Tongue (tissue), 1 donor: ENCODE measurements at regions not wholly inside any gene's neighbourhood (a gene's known extent, or its start where the extent isn't known, plus 50 kb on each side); places are given as distances from the start of the nearest gene placed in this dataset.
"Not testable (repeated sequence)": the region's sequence is repeated elsewhere in the genome, so short reads cannot be mapped to it uniquely, and the experiment has no call there.

Experiments used
- DNase-seq: peaks from one replicate; pipeline ENCODE4 v3.0.0-alpha.2; 2015

GRCh38 chr6:135555550-135555949 lies 58.0 kb upstream of the AHI1 start:
- no peak for DNase-seq

DNA sequence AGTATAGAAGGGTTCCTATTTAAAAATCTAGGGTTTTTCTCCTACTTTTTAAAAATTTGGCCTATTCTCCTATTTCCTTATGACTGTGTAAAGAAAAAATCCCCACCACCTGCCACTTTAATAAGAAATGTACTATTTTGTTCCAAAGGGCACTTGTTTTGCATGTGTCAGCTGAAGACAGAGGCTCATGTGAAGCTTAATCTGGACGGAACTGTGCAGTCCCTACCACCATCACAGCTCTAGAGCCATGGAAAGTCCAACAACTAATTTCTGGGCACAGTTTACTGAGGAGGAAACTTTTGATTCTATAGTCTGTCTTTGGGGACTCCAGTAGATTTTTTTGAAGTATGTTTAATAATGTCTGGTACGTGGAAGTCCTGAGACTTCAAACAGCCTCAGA lies 60.0 kb upstream of the AHI1 start:
- no peak for DNase-seq

DNA sequence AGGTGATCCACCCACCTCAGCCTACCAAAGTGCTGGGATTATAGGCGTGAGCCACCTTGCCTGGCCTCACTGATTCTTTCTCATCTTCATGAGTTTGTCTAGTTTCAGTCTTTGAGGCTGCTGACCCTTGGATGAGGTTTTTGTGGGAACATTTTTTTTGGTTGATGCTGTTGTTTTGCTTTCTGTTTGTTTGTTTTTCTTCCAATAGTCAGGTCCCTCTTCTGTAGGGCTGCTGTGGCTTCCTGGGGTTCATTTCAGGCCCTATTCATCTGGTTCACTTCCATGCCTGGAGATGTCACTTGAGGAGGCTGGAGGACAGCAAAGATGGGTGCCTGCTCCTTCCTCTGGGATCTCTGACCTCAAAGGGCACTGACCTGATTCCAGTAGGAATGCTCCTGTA lies 68.1 kb upstream of the AHI1 start:
- DNase-seq = not testable (repeated sequence)

- DNase-seq = peak; percentile 6
Measured at GRCh38 chr6:135566311-135567068, 69.0 kb upstream of the AHI1 start.

- DNase-seq = no peak
Measured at GRCh38 chr6:135567375-135568083, 70.0 kb upstream of the AHI1 start.

GRCh38 chr6:135568379-135568778 lies 70.8 kb upstream of the AHI1 start:
- DNase-seq = peak; percentile 65

- no peak for DNase-seq
Measured at GRCh38 chr6:135572051-135572450, 74.5 kb upstream of the AHI1 start.

- no peak for DNase-seq
Measured at GRCh38 chr6:135575629-135576028, 78.1 kb upstream of the AHI1 start.

- DNase-seq = no peak
Measured at GRCh38 chr6:135576055-135576454, 78.5 kb upstream of the AHI1 start.

DNA sequence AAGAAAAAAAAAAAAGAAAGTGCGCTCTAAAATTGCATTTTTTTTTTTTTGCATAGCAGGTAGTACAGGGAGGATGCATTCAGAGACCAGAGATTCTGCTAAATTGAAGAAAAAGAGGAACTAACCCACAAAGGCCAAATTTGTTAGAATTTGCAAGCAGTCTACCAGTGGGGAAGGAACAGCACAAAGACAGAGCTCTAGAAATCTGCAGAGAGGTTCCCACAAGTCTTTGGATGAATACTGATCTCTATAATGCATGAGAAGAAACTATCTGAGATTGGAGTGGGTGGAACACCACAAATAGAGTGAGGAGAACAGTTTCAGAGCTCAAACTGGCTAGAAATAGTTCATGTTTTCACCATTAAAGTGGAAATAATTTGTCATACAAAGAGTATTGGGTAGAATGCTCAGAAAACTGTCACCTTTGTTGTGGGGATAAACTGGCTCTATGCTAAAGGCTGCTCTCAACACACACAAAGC lies 79.6 kb upstream of the AHI1 start:
- DNase-seq = no peak

DNA sequence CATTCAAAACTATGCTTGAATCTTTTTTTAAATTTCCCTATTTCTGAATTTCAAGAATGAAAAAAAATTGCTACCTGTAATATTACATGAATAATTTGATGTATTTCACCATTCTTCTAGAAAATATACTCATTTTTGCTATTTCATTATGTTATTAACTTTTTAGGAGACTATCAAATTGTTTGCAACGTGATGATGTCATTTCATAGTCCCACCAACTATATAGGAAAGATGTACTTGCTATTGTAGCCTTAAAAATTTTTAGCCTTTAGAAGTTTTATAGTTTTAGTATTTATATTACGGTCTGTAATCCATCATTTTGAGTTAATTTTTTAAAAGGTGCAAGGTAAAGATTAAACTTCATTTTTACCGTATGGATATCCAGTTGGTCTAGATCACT lies 81.4 kb upstream of the AHI1 start:
- no peak for DNase-seq

GRCh38 chr6:135581211-135581610 lies 83.7 kb upstream of the AHI1 start:
- no peak for DNase-seq

DNA sequence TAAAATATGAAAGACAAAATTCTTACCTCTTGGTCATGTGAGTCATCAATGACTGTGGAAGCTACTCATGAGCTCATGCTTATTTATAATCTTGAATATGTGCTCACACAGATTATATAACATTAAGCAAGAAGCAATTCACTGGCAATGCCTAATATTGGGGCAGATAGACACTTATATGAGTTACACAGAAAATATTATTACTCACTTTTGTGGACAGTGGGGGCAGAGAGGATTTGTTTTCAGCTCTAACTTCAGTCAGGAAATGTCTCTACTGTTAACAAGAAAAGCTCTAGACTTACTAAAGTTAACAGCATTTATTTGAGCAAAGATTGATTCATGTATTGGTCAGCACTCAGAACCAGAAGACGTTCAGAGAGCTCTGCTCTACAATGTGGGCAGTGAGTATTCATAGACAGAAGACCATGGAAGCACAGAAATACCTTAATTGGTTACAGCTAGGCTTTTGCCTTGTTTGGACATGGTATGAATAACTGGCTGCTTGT lies 85.8 kb upstream of the AHI1 start:
- no peak for DNase-seq

- no peak for DNase-seq
Measured at GRCh38 chr6:135586388-135586787, 88.8 kb upstream of the AHI1 start.

DNA sequence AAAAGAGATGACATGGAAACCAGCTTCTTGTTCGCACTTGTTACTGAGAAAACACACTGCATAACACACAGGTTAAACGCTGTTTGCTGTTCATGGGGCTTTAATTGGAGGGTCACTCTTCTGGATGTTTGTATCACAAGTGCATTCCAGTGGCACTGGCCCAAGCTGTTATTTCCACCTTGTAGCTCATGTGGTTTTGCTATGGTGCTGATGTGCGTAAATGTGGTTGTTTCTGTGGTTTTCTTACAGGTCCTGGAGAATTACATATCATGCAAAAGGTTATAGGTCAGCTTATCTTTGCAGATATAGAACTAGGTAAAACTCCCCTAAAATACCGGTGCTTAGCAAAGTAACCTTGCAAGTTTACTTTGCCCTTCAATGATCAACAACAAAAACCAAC lies 89.3 kb upstream of the AHI1 start:
- DNase-seq = no peak

GRCh38 chr6:135592276-135592675 lies 94.7 kb upstream of the AHI1 start:
- no peak for DNase-seq

DNA sequence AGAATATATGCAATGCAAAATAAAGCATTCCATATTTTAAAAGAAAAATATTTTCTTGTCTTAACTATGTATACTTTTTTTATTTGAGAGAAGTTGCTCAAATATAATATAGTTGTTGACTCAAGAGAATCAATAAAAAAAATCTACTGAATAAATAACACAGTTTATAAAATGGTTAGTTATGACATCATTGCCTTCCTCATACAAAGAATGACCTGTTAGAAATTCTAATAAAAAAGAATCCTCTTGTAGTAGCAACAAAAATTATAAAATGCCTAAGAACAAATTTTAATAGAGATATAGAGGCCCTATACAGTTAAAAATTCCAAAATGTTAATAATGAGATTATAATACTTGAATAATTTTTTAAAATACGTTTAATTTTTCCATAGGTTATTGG lies 96.5 kb upstream of the AHI1 start:
- DNase-seq = no peak

GRCh38 chr6:135600086-135600702 lies 102.7 kb upstream of the AHI1 start:
- peak; percentile 12 for DNase-seq

GRCh38 chr6:135600931-135601330 lies 103.4 kb upstream of the AHI1 start:
- no peak for DNase-seq

DNA sequence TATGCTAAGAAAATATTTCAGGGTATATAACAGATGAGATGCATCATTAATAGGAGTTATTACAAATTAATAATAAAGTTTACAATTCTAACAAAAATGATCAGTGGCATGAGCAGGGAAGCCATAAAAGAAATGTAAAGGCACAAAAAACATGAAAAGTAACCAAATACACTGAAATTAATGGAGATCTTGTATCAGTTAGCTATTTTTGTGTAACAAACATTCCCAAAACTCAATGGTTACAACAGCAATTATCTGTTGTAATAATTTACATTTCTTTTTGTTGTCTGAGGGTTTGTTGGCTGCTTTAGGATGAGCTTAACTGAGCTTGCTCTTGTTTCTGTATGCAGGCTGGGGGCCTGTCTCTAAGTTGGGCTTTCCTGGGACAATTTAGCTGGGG lies 104.3 kb upstream of the AHI1 start:
- DNase-seq = no peak

DNA sequence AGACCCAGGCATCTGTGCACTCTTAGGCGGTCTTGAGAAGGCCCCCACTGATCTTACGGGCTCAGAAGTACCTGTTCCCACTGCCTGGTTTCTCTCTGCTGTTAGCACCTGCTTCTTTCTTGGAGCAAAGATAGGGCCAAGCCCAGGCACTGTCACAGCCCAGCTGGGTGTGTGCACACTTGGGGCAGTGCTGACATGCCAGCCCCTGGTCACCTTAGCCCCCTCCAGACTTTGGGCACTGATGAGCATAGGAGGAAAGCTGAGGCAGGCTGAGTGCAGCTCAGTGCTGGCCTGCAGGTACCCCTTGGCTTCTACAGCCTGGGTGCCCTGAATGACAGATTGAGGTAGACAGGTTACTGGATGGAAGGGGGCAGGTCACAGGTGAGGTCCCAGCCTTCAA lies 105.7 kb upstream of the AHI1 start:
- DNase-seq = no peak

DNA sequence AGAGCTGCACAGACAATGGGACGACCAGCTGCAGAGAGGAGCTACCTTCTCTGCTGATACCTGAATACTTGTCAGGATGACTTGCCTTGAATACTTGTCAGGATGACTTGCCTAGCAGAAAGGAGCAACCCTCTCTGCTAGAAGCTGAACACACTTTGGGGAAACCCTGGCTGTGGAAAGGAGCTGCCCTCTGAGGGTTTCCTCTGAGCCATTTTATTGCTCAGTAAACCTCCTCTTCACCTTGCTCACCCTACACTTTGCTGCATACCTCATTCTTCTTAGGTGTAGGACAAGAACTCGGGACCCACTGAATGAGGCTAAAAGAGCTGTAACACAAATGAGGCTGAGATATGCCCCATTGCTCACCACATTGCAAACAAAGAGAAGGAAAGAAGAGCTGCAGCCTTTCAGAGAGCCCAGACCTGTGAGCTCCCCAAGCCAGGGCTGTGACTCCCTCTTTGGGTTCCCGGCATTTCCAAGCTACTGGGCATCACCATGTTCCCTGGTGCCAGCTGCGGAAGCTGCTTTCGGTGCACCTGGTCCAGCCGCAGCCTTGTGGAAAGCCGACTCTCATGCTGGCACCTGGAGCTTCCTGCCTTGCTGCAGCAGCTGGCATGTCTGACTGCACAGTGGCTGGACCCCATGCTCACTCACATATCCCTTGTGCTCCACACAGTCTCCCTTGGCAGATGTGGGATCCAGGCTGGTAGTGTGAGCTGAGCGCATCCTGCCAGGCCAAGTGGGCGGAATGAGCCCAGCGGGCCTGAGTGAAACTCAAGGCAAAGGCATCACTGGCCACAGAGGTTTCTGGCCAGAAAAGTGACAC lies 106.7 kb upstream of the AHI1 start:
- peak; percentile 2 for DNase-seq
